ENCODE measurements at regions not wholly inside any gene's neighbourhood (a gene's known extent, or its start where the extent isn't known, plus 50 kb on each side); places are given as distances from the start of the nearest gene placed in this dataset.

DNA sequence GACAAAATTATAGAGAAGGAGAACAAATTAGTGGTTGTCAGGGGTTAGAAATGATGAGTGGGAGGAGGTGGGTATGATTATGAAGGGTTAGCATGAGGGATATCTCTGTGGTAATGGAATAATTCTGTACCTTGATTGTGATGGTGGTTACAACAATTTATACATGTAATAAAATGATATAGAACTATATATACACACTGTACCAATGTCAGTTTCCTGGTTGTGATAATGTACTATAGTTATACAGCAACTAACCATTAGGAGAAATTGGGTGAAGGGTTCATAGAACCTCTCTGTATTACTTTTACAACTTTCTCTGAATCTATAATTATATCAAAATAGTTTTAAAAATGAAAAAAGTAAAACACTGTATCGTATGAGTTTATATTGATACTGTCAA, 148.1 kb downstream of the ZNF621 start:
- Histone ChIP-seq H3K9me3 (peaks cover 0 to 4% of the 10 kb centered on the region in 2 donors), H3K27ac (no peak overlapping the region), H3K4me3 (no peak overlapping the region), H3K27me3 (no peaks in the 10 kb centered on the region), H3K4me1 (no peaks in the 10 kb centered on the region), H3K36me3 (no peaks in the 10 kb centered on the region)
- no peak for DNase-seq (ENCODE audit: low spot score)
- TF ChIP-seq, protein P1, sequence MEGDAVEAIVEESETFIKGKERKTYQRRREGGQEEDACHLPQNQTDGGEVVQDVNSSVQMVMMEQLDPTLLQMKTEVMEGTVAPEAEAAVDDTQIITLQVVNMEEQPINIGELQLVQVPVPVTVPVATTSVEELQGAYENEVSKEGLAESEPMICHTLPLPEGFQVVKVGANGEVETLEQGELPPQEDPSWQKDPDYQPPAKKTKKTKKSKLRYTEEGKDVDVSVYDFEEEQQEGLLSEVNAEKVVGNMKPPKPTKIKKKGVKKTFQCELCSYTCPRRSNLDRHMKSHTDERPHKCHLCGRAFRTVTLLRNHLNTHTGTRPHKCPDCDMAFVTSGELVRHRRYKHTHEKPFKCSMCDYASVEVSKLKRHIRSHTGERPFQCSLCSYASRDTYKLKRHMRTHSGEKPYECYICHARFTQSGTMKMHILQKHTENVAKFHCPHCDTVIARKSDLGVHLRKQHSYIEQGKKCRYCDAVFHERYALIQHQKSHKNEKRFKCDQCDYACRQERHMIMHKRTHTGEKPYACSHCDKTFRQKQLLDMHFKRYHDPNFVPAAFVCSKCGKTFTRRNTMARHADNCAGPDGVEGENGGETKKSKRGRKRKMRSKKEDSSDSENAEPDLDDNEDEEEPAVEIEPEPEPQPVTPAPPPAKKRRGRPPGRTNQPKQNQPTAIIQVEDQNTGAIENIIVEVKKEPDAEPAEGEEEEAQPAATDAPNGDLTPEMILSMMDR (IDR thresholded peaks at IDR 0.05): no peak

GRCh38 chr3:40677321-40677720, 152.6 kb downstream of the ZNF621 start:
- peaks cover 0 to 9% of the 10 kb centered on the region in 2 donors for H3K4me1 ChIP-seq
- H3K4me3 ChIP-seq: no peak overlapping the region
- no peak for DNase-seq (ENCODE audit: low spot score)
- no peaks in the 10 kb centered on the region for H3K36me3 ChIP-seq
- no peaks in the 10 kb centered on the region for H3K27me3 ChIP-seq
- H3K9me3 ChIP-seq: peaks cover 0 to 4% of the 10 kb centered on the region in 2 donors
- TF ChIP-seq, protein P1 (IDR thresholded peaks at IDR 0.05): no peak
- H3K27ac ChIP-seq: no peak overlapping the region

- DNase-seq (ENCODE audit: low spot score): no peak
- Histone ChIP-seq H3K9me3 (peaks cover 0 to 4% of the 10 kb centered on the region in 2 donors), H3K4me3 (no peak overlapping the region), H3K4me1 (peaks cover 0 to 9% of the 10 kb centered on the region in 2 donors), H3K27me3 (no peaks in the 10 kb centered on the region), H3K36me3 (no peaks in the 10 kb centered on the region), H3K27ac (no peak overlapping the region)
- TF ChIP-seq, protein P1 (IDR thresholded peaks at IDR 0.05): no peak
Measured at GRCh38 chr3:40677749-40678148, 153.0 kb downstream of the ZNF621 start.

DNA sequence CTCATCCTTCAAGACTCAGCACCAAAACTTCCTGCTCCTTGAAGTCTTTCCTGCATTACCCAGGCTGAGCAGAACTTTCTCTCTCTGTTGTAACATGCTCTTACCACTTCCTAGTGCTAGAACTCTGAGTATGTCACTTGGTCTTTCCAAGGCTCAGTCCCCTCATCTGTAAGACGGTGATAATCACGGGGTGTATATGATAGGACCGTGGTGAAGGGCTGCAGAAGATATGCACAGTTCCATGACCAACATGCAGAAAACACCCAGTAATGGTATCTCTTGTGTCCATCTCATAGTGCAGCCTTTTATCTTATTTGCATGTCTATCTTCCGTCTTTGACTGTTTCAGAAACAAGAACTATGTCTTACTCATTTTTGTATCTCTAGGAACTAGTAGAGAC, 154.5 kb downstream of the ZNF621 start:
- DNase-seq (ENCODE audit: low spot score): no peak
- peaks cover 0 to 4% of the 10 kb centered on the region in 2 donors for H3K9me3 ChIP-seq
- H3K4me3 ChIP-seq: no peak overlapping the region
- no peak overlapping the region for H3K27ac ChIP-seq
- TF ChIP-seq, protein P1 (IDR thresholded peaks at IDR 0.05): no peak
- no peaks in the 10 kb centered on the region for H3K36me3 ChIP-seq
- H3K27me3 ChIP-seq: no peaks in the 10 kb centered on the region
- H3K4me1 ChIP-seq: peaks cover 0 to 9% of the 10 kb centered on the region in 2 donors

GRCh38 chr3:40680685-40681657, 156.2 kb downstream of the ZNF621 start:
- Histone ChIP-seq H3K4me1 (peaks cover 0 to 9% of the 10 kb centered on the region in 2 donors), H3K9me3 (no peaks in the 10 kb centered on the region), H3K27me3 (no peaks in the 10 kb centered on the region), H3K36me3 (no peaks in the 10 kb centered on the region), H3K27ac (no peak overlapping the region), H3K4me3 (no peak overlapping the region)
- TF ChIP-seq, protein P1 (IDR thresholded peaks at IDR 0.05): no peak
- DNase-seq (ENCODE audit: low spot score): no peak

Data from right atrium auricular region (tissue), 2 donors.